ENCODE measurements at regions not wholly inside any gene's neighbourhood (a gene's known extent, or its start where the extent isn't known, plus 50 kb on each side); places are given as distances from the start of the nearest gene placed in this dataset.

DNA sequence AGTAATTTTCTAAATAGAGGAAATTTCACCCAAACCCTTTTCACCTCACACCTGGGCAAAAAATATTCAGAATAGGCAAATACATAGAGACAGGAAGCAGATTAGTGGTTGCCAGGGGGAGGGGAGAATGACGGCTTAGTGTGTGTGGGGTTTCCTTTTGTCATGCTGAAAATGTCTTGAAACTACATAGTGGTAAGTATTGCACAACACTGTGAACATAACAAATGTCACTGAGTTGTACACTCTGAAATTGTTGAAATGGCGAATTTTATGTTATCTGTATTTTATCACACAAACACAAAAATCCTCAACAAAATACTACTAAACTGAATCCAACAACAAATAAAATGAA lies 60.7 kb upstream of the PLAC1 start:
- TF ChIP-seq, protein P1, sequence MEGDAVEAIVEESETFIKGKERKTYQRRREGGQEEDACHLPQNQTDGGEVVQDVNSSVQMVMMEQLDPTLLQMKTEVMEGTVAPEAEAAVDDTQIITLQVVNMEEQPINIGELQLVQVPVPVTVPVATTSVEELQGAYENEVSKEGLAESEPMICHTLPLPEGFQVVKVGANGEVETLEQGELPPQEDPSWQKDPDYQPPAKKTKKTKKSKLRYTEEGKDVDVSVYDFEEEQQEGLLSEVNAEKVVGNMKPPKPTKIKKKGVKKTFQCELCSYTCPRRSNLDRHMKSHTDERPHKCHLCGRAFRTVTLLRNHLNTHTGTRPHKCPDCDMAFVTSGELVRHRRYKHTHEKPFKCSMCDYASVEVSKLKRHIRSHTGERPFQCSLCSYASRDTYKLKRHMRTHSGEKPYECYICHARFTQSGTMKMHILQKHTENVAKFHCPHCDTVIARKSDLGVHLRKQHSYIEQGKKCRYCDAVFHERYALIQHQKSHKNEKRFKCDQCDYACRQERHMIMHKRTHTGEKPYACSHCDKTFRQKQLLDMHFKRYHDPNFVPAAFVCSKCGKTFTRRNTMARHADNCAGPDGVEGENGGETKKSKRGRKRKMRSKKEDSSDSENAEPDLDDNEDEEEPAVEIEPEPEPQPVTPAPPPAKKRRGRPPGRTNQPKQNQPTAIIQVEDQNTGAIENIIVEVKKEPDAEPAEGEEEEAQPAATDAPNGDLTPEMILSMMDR (IDR thresholded peaks at IDR 0.05), result no peak
- no peak for TF ChIP-seq POLR2A (IDR thresholded peaks at IDR 0.05)
